Keratinocyte (primary cell): ENCODE measurements at regions not wholly inside any gene's neighbourhood (a gene's known extent, or its start where the extent isn't known, plus 50 kb on each side); places are given as distances from the start of the nearest gene placed in this dataset.

Experiments
- DNase-seq: peaks from one replicate; pipeline ENCODE4 v3.0.0-alpha.2; 2011; ENCODE audit warnings: low read depth, missing footprints, low spot score
- FAIRE-seq: peaks from 2 replicates; lab custom pipeline; 2011; peaks lifted over from hg19 to GRCh38; lab: Jason Lieb, UNC
- H2AFZ ChIP-seq: 2 replicates; pipeline ENCODE4 v1.6.0; 2012; ENCODE audit warnings: low read length, control low read depth, inconsistent platforms; ENCODE audit not compliant: control insufficient read depth
- H3K27ac ChIP-seq: 2 replicates; pipeline ENCODE4 v1.5.1; 2011; ENCODE audit warnings: low read length; ENCODE audit not compliant: control insufficient read depth, insufficient read depth
- H3K27me3 ChIP-seq: 3 replicates; pipeline ENCODE4 v1.6.0; 2011; ENCODE audit warnings: low read length; ENCODE audit not compliant: control insufficient read depth, insufficient read depth; ENCODE audit errors: extremely low read depth
- H3K36me3 ChIP-seq, 2 experiments: 2 replicates in 1 of 2; 3 replicates in 1 of 2; pipeline ENCODE4 v1.5.1; 2011; ENCODE audit warnings: low read length in 2 of 2, mild to moderate bottlenecking in 1 of 2; ENCODE audit not compliant: control insufficient read depth in 2 of 2, insufficient read depth in 2 of 2; ENCODE audit errors: extremely low read depth in 1 of 2
- H3K4me1 ChIP-seq: 3 replicates; pipeline ENCODE4 v1.5.1; 2011; ENCODE audit warnings: low read length; ENCODE audit not compliant: control insufficient read depth, insufficient read depth; ENCODE audit errors: extremely low read depth
- H3K4me2 ChIP-seq: 3 replicates; pipeline ENCODE4 v1.6.0; 2011; ENCODE audit warnings: low read depth, low read length; ENCODE audit not compliant: control insufficient read depth, insufficient read depth; ENCODE audit errors: extremely low read depth
- H3K4me3 ChIP-seq, 3 experiments: fragments of 200-600 bp in 1 of 3; sonication (generic) in 1 of 3; 2 replicates in 2 of 3; 3 replicates in 1 of 3; pipeline ENCODE4 v1.5.1; 2011 to 2016; ENCODE audit warnings: low read length in 3 of 3, mild to moderate bottlenecking in 3 of 3, control low read depth in 2 of 3, inconsistent platforms in 1 of 3, low read depth in 1 of 3, mixed read lengths in 1 of 3, mixed run types in 1 of 3, moderate library complexity in 1 of 3; ENCODE audit not compliant: control insufficient read depth in 2 of 3, insufficient read depth in 2 of 3; ENCODE audit errors: extremely low read depth in 1 of 3
- H3K79me2 ChIP-seq: 2 replicates; pipeline ENCODE4 v1.6.0; 2012; ENCODE audit warnings: low read length; ENCODE audit not compliant: control insufficient read depth, insufficient read depth
- H3K9ac ChIP-seq: 3 replicates; pipeline ENCODE4 v1.6.0; 2011; ENCODE audit warnings: low read length; ENCODE audit not compliant: control insufficient read depth, insufficient read depth; ENCODE audit errors: extremely low read depth
- H3K9me1 ChIP-seq: 3 replicates; pipeline ENCODE4 v1.6.0; 2011; ENCODE audit warnings: low read length; ENCODE audit not compliant: control insufficient read depth, insufficient read depth; ENCODE audit errors: extremely low read depth
- H3K9me3 ChIP-seq: 2 replicates; pipeline ENCODE4 v1.5.1; 2012; ENCODE audit warnings: low read depth, low read length; ENCODE audit not compliant: control insufficient read depth
- H4K20me1 ChIP-seq: 3 replicates; pipeline ENCODE4 v1.6.0; 2011; ENCODE audit warnings: low read length; ENCODE audit not compliant: control insufficient read depth, insufficient read depth; ENCODE audit errors: extremely low read depth
- CTCF ChIP-seq, 3 experiments: IDR thresholded peaks in 1 of 3; conservative IDR thresholded peaks in 1 of 3; optimal IDR thresholded peaks in 1 of 3; 2 replicates in 2 of 3; 3 replicates in 1 of 3; pipeline versions ENCODE3 to v1.5.1; 2011; ENCODE audit warnings: low read length in 3 of 3, mild to moderate bottlenecking in 3 of 3, moderate library complexity in 2 of 3, control low read depth in 1 of 3, inconsistent platforms in 1 of 3; ENCODE audit not compliant: insufficient read depth in 2 of 3; ENCODE audit errors: extremely low read depth in 1 of 3
- EZH2 ChIP-seq: IDR thresholded peaks from one replicate; pipeline ENCODE4 v1.6.1; 2012; ENCODE audit warnings: inconsistent platforms, mild to moderate bottlenecking, low read length, moderate library complexity
- dilution Hi-C: fragments of 300-500 bp; cut with MboI; formaldehyde crosslinking; loops from one replicate; pipeline ENCODE4 v1.7.0; 2020; ENCODE audit warnings: low sequenced_read_pairs; ENCODE audit not compliant: extremely low pct_ligation_motif_present

- Histone ChIP-seq H3K9ac (no peak overlapping the region), H3K9me3 (no peaks in the 10 kb centered on the region)
- FAIRE-seq = no peak
Observed at GRCh38 chr16:51931653-51932052, 615.3 kb downstream of the TOX3 start.

GRCh38 chr16:51924744-51925143, 622.2 kb downstream of the TOX3 start:
- Histone ChIP-seq H3K27me3 (peaks cover 9% of the 10 kb centered on the region), H2AFZ (no peak overlapping the region), H3K79me2 (no peaks in the 10 kb centered on the region), H4K20me1 (no peaks in the 10 kb centered on the region), H3K9me1 (no peaks in the 10 kb centered on the region), H3K9me3 (no peaks in the 10 kb centered on the region), H3K9ac (no peak overlapping the region), H3K36me3 (no peaks in the 10 kb centered on the region), H3K4me2 (no peak overlapping the region), H3K27ac (no peak overlapping the region), H3K4me3 (no peak overlapping the region), H3K4me1 (peaks cover 7% of the 10 kb centered on the region)
- dilution Hi-C loops = no loop called here
- TF ChIP-seq CTCF (optimal IDR thresholded peaks at IDR 0.05 in 1 of 3, IDR thresholded peaks at IDR 0.05 in 1 of 3, conservative IDR thresholded peaks at IDR 0.05 in 1 of 3; ENCODE audit: extremely low read depth in 1 of 3, insufficient read depth in 2 of 3, low read length in 3 of 3) (no peak), EZH2 (no peak)
- no peak for FAIRE-seq
- no peak for DNase-seq

More at GRCh38 chr16:51931653-51932052, 615.3 kb downstream of the TOX3 start:
- Histone ChIP-seq H3K27ac (no peak overlapping the region), H3K36me3 (no peaks in the 10 kb centered on the region), H3K4me1 (no peaks in the 10 kb centered on the region), H3K4me2 (no peak overlapping the region), H2AFZ (no peak overlapping the region), H3K79me2 (no peaks in the 10 kb centered on the region), H3K4me3 (no peak overlapping the region), H4K20me1 (no peaks in the 10 kb centered on the region), H3K9me1 (no peaks in the 10 kb centered on the region), H3K27me3 (peaks cover 9% of the 10 kb centered on the region)
- dilution Hi-C loops = no loop called here
- no peak for DNase-seq
- TF ChIP-seq CTCF (optimal IDR thresholded peaks at IDR 0.05 in 1 of 3, IDR thresholded peaks at IDR 0.05 in 1 of 3, conservative IDR thresholded peaks at IDR 0.05 in 1 of 3; ENCODE audit: extremely low read depth in 1 of 3, insufficient read depth in 2 of 3, low read length in 3 of 3) = no peak
- no peak for TF ChIP-seq EZH2
